ENCODE measurements at regions not wholly inside any gene's neighbourhood (a gene's known extent, or its start where the extent isn't known, plus 50 kb on each side); places are given as distances from the start of the nearest gene placed in this dataset.

DNA sequence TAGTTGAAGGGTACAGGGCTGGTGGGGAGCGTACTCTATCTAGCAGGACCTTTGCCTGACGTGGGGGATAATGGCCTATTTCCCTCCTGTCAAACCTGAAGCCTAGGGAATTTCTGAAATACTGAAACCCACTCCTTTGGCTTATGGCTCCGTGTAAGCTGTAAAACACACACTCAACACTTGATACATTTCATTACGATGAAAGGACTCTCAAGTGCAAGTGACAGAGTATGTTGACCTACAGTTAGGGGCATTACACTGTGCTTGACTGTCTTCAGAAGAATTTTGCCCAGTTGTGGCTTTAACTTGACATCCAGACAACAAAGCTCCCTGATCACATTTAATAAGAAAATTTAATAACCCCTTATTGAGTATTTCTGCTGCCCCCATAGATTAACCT is 194.3 kb downstream of the BAMBI start:
- Histone ChIP-seq H3K36me3 (ENCODE audit: control insufficient read depth, insufficient read depth, low read length) (no peaks in the 10 kb centered on the region), H3K27me3 (replicated peaks; ENCODE audit: control insufficient read depth, insufficient read depth, low read length) (no peaks in the 10 kb centered on the region), H3K4me3 (replicated peaks; ENCODE audit: low read depth, low read length) (no peak overlapping the region)
- no peak for DNase-seq (ENCODE audit: extremely low read depth, insufficient read length)
- no peak for TF ChIP-seq CTCF (IDR thresholded peaks at IDR 0.05; ENCODE audit: insufficient read depth, low read length, poor library complexity, severe bottlenecking)

- Histone ChIP-seq H3K4me3 (replicated peaks; ENCODE audit: low read depth, low read length) (no peak overlapping the region), H3K36me3 (ENCODE audit: control insufficient read depth, insufficient read depth, low read length) (no peaks in the 10 kb centered on the region), H3K27me3 (replicated peaks; ENCODE audit: control insufficient read depth, insufficient read depth, low read length) (no peaks in the 10 kb centered on the region)
- TF ChIP-seq CTCF (IDR thresholded peaks at IDR 0.05; ENCODE audit: insufficient read depth, low read length, poor library complexity, severe bottlenecking) = no peak
- DNase-seq (ENCODE audit: extremely low read depth, insufficient read length) = no peak
These were observed 195.4 kb downstream of the BAMBI start for GRCh38 chr10:28872587-28873165.

DNA sequence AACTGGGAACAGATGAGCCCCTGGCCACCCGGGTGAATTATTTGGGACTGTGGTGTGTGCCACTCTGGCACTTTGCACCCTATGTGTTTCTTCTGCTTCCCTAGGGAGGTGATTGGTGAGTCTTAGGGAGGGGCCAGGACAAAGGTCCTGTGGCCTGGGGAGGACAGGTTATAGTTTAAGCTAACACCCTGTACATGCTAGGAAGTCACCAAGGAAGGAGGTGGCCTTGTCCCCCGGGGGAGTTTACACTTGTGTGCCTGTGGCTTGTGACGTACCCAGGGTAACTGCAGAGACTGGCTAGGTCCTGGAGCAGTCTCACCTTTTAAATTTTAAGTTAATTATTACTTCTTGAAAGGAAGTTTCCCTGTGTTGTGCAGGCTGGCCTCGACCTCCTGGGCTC is 196.2 kb downstream of the BAMBI start:
- Histone ChIP-seq H3K27me3 (replicated peaks; ENCODE audit: control insufficient read depth, insufficient read depth, low read length) (no peaks in the 10 kb centered on the region), H3K4me3 (replicated peaks; ENCODE audit: low read depth, low read length) (no peak overlapping the region), H3K36me3 (ENCODE audit: control insufficient read depth, insufficient read depth, low read length) (no peaks in the 10 kb centered on the region)
- DNase-seq (ENCODE audit: extremely low read depth, insufficient read length) = no peak
- TF ChIP-seq CTCF (IDR thresholded peaks at IDR 0.05; ENCODE audit: insufficient read depth, low read length, poor library complexity, severe bottlenecking) = no peak

- Histone ChIP-seq H3K27me3 (replicated peaks; ENCODE audit: control insufficient read depth, insufficient read depth, low read length) (no peaks in the 10 kb centered on the region), H3K36me3 (ENCODE audit: control insufficient read depth, insufficient read depth, low read length) (no peaks in the 10 kb centered on the region), H3K4me3 (replicated peaks; ENCODE audit: low read depth, low read length) (no peak overlapping the region)
- DNase-seq (ENCODE audit: extremely low read depth, insufficient read length) = no peak
- TF ChIP-seq CTCF (IDR thresholded peaks at IDR 0.05; ENCODE audit: insufficient read depth, low read length, poor library complexity, severe bottlenecking) = no peak
These were observed 196.9 kb downstream of the BAMBI start for GRCh38 chr10:28874210-28874609.

DNA sequence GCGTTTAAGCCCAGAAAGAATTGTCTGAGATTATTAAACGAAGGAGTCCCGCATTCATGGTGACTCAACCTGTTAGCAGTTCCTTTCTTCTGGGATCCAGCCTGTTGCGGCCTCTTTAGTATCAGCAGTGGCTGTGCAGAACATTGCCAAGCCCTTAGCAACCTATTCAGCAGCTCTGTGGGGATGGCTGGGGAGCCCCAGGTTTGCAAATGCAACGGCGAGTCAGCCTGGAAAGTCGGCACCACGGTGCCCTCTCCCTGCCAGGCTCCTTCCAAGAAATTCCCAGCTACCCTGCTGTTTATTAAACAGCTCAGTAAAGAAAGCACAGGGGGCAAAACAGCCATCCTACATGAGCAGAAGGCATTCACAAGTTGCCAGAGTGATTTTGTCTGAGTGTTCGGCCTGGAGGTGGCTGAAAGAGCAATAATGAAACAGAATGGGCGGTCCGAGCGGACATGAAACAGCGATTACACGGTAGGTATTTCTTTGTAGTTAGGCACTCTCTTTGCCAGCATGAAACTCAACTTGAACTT is 198.3 kb downstream of the BAMBI start:
- no peak overlapping the region for H3K4me3 ChIP-seq (replicated peaks; ENCODE audit: low read depth, low read length)
- no peaks in the 10 kb centered on the region for H3K36me3 ChIP-seq (ENCODE audit: control insufficient read depth, insufficient read depth, low read length)
- DNase-seq (ENCODE audit: extremely low read depth, insufficient read length) = no peak
- no peak for TF ChIP-seq CTCF (IDR thresholded peaks at IDR 0.05; ENCODE audit: insufficient read depth, low read length, poor library complexity, severe bottlenecking)
- H3K27me3 ChIP-seq (replicated peaks; ENCODE audit: control insufficient read depth, insufficient read depth, low read length) = no peaks in the 10 kb centered on the region

Data from GM06990 (cell line).